Activated B cell treated with CpG ODN at 0.5 μM for 24 hours (primary cell): ENCODE measurements at regions not wholly inside any gene's neighbourhood (a gene's known extent, or its start where the extent isn't known, plus 50 kb on each side); places are given as distances from the start of the nearest gene placed in this dataset.

Source experiments
- ATAC-seq: fragments of 200-7000 bp; cut with Tn5 transposase; one replicate; pipeline ENCODE4 v1.10.0; 2021; ENCODE audit warnings: low read depth, mild to moderate bottlenecking, moderate library complexity
- CTCF ChIA-PET: fragments of 350-600 bp; sonication (Branson Sonifier 250); formaldehyde crosslinking; loops from one replicate; lab custom pipeline; 2021; ENCODE audit warnings: antibody characterized with exemption; lab: Charles Lee
- POLR2A ChIA-PET: fragments of 350-600 bp; sonication (Branson Sonifier 250); formaldehyde crosslinking; loops from one replicate; lab custom pipeline; 2021; ENCODE audit warnings: antibody characterized with exemption; lab: Charles Lee
- DNase-seq: peaks from one replicate; pipeline ENCODE4 v3.0.0; 2022
- H3K27ac Mint-ChIP-seq: one replicate; pipeline ENCODE4 v1.8.0; 2020; ENCODE audit warnings: mixed read lengths
- H3K27me3 Mint-ChIP-seq: one replicate; pipeline ENCODE4 v1.8.0; 2021; ENCODE audit warnings: mixed read lengths
- H3K36me3 Mint-ChIP-seq: one replicate; pipeline ENCODE4 v1.8.0; 2021; ENCODE audit warnings: low read depth, mixed read lengths
- H3K4me1 Mint-ChIP-seq: one replicate; pipeline ENCODE4 v1.8.0; 2021; ENCODE audit warnings: mixed read lengths
- H3K4me3 Mint-ChIP-seq: one replicate; pipeline ENCODE4 v1.8.0; 2020; ENCODE audit warnings: mild to moderate bottlenecking, mixed read lengths
- H3K9me3 Mint-ChIP-seq: one replicate; pipeline ENCODE4 v1.8.0; 2020; ENCODE audit warnings: mixed read lengths
- intact Hi-C: fragments of 100-400 bp; cut with micrococcal nuclease; formaldehyde crosslinking; loops from one replicate; pipeline ENCODE4 v1.15.1; 2024
- TF ChIP-seq, protein P1 (sequence below): fragments of 200-600 bp; IDR thresholded peaks from one replicate; pipeline ENCODE4 v1.8.0; 2022; ENCODE audit warnings: antibody characterized with exemption, mild to moderate bottlenecking

DNA sequence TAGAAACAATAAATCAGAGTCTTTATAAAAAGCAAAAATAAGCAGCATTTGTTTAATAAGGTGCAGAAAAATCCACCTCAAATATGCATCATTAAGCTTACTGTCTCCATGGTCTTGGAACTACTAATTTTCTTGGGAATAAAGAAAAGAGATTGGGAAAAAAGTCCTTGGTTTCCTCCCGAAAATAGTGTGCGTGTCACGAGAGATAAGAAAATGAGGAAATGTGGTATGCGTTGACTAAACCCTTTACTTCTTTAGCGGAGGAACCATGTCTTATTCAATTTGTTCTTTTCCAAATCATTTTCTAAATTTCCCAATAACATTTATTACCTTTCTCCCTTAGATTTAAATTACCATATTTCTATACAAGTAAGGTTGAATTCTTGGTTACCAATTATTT is 54.1 kb upstream of the HBS1L start:
- intact Hi-C loops = no loop called here
- H3K4me1 Mint-ChIP-seq = no peaks in the 10 kb centered on the region
- no peaks in the 10 kb centered on the region for H3K36me3 Mint-ChIP-seq
- CTCF ChIA-PET = no interaction called here
- DNase-seq = no peak
- POLR2A ChIA-PET = no interaction called here
- no peak overlapping the region for H3K27ac Mint-ChIP-seq
- no peak overlapping the region for H3K4me3 Mint-ChIP-seq
- TF ChIP-seq, protein P1, sequence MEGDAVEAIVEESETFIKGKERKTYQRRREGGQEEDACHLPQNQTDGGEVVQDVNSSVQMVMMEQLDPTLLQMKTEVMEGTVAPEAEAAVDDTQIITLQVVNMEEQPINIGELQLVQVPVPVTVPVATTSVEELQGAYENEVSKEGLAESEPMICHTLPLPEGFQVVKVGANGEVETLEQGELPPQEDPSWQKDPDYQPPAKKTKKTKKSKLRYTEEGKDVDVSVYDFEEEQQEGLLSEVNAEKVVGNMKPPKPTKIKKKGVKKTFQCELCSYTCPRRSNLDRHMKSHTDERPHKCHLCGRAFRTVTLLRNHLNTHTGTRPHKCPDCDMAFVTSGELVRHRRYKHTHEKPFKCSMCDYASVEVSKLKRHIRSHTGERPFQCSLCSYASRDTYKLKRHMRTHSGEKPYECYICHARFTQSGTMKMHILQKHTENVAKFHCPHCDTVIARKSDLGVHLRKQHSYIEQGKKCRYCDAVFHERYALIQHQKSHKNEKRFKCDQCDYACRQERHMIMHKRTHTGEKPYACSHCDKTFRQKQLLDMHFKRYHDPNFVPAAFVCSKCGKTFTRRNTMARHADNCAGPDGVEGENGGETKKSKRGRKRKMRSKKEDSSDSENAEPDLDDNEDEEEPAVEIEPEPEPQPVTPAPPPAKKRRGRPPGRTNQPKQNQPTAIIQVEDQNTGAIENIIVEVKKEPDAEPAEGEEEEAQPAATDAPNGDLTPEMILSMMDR = no peak
- H3K27me3 Mint-ChIP-seq = peaks cover 5% of the 10 kb centered on the region
- ATAC-seq = no peak
- peaks cover 7% of the 10 kb centered on the region for H3K9me3 Mint-ChIP-seq

DNA sequence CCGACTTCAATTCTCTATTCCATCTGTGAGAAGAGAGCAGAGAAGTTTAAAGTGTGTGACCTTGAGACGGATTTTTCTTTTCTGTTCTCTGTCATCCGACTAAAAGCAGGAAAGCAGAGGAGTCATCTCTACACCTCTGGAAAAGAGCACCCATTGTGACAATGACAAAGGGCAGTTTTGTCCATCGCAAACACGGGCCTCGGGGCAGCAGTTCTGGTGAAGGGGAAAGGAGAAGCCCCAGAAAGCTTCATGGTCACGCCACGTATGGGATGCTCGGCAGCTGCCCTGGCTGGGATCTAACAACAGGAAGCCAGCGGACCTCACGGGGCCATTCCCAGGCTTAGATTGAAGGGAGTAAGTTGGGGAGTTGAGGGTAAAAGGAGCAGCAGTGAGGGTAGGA is 52.0 kb upstream of the HBS1L start:
- intact Hi-C loops = no loop called here
- H3K27me3 Mint-ChIP-seq = no peaks in the 10 kb centered on the region
- DNase-seq = no peak
- TF ChIP-seq, protein P1 = no peak
- ChIA-PET CTCF (no interaction called here), POLR2A (no interaction called here)
- no peaks in the 10 kb centered on the region for H3K9me3 Mint-ChIP-seq
- H3K4me3 Mint-ChIP-seq = no peak overlapping the region
- no peak overlapping the region for H3K27ac Mint-ChIP-seq
- H3K4me1 Mint-ChIP-seq = peaks cover 9% of the 10 kb centered on the region
- no peaks in the 10 kb centered on the region for H3K36me3 Mint-ChIP-seq
- no peak for ATAC-seq

DNA sequence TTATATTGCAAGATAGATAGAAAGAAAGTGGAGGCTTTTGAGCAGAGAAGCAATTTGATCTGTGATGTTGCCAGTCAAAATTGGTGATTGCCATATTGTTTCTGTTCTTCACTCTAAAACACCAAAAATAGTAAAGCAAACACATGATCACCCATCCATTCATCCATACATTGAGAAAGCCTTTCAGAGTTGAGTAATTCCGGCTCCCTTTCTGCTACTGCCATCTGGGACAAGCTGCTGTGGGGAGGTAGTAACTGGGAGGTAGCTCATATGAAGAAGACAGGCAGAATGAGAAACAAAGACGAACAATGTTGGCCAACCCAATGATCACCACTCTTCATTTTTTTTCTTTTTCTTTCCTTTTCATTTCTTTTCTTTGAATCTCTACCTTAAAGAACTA is 51.1 kb upstream of the HBS1L start:
- Mint-ChIP-seq H3K27ac (no peak overlapping the region), H3K9me3 (no peaks in the 10 kb centered on the region), H3K4me1 (peaks cover 9% of the 10 kb centered on the region), H3K36me3 (no peaks in the 10 kb centered on the region), H3K27me3 (no peaks in the 10 kb centered on the region), H3K4me3 (no peak overlapping the region)
- TF ChIP-seq, protein P1 = no peak
- intact Hi-C loops = no loop called here
- ATAC-seq (no peak), DNase-seq (no peak)
- POLR2A ChIA-PET = no interaction called here
- CTCF ChIA-PET = interaction anchor here (0.9 kb wide), 1 partner anchor 11 kb away, joined by 3 read pairs; no protein-coding TSS in a partner anchor

DNA sequence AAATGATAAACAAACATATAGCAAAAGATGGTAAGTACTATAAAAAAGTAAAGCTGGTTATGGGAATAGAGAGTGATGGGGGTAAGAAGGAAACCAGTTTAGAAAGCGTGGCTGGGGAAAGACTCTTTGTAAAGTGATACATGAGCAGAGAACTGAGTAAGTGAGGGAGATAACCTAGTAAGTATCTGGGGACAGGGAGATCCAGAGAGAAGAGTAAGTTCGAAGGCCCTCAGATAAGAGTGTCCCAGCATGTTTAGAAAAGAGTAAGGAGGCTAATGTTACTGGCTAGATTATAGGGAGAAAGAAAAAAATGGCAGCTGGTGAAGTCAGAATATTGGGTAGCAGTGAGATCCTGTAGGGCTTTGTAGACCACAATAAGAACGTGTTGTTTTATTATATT is 50.7 kb upstream of the HBS1L start:
- TF ChIP-seq, protein P1 = no peak
- Mint-ChIP-seq H3K27ac (no peak overlapping the region), H3K4me1 (peaks cover 9% of the 10 kb centered on the region), H3K4me3 (no peak overlapping the region), H3K36me3 (no peaks in the 10 kb centered on the region), H3K9me3 (no peaks in the 10 kb centered on the region), H3K27me3 (no peaks in the 10 kb centered on the region)
- intact Hi-C loops = no loop called here
- DNase-seq = no peak
- no peak for ATAC-seq
- ChIA-PET CTCF (interaction anchor here (0.9 kb wide), 1 partner anchor 10 kb away, joined by 3 read pairs; no protein-coding TSS in a partner anchor), POLR2A (no interaction called here)
